ENCODE measurements at regions not wholly inside any gene's neighbourhood (a gene's known extent, or its start where the extent isn't known, plus 50 kb on each side); places are given as distances from the start of the nearest gene placed in this dataset.

DNA sequence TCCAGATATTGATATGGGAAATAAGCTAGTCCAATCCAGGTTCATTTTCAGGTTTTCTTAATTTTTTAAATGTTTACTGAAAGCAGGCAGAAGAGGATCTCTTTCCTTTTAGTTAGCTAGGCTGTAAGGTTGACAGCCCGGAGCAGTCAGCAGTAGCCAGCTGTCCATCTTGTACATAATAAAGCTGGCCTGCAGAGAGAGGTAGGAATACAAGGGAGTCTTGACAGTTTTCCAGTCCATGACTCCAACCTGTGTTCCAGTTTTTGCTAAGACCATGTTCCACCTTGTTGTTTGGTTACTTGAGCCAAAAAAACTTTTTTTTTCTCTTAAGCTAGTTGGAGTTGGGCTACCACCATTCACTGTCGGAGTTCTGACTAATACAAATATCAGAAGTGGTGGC, 402.7 kb upstream of the TEX13C start:
- no peak for ATAC-seq
- no peak for TF ChIP-seq ZFP30 (CRISPR knock-in tag; IDR thresholded peaks at IDR 0.05)
- TF ChIP-seq BACH2 (CRISPR knock-in tag; IDR thresholded peaks at IDR 0.05; ENCODE audit: borderline replicate concordance): no peak
- TF ChIP-seq ARNTL (CRISPR knock-in tag; IDR thresholded peaks at IDR 0.05; ENCODE audit: borderline replicate concordance, low read depth): no peak
- no peak for TF ChIP-seq TOX (CRISPR knock-in tag; IDR thresholded peaks at IDR 0.05; ENCODE audit: borderline replicate concordance)
- no peak for TF ChIP-seq ZC3H10 (CRISPR knock-in tag; IDR thresholded peaks at IDR 0.05)
- TF ChIP-seq, protein P1, sequence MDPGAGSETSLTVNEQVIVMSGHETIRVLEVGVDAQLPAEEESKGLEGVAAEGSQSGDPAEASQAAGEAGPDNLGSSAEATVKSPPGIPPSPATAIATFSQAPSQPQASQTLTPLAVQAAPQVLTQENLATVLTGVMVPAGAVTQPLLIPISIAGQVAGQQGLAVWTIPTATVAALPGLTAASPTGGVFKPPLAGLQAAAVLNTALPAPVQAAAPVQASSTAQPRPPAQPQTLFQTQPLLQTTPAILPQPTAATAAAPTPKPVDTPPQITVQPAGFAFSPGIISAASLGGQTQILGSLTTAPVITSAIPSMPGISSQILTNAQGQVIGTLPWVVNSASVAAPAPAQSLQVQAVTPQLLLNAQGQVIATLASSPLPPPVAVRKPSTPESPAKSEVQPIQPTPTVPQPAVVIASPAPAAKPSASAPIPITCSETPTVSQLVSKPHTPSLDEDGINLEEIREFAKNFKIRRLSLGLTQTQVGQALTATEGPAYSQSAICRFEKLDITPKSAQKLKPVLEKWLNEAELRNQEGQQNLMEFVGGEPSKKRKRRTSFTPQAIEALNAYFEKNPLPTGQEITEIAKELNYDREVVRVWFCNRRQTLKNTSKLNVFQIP (CRISPR knock-in tag; IDR thresholded peaks at IDR 0.05; ENCODE audit: borderline replicate concordance, low read depth): no peak
- no peak for TF ChIP-seq ESRRG (CRISPR knock-in tag; IDR thresholded peaks at IDR 0.05)
- TF ChIP-seq ZNF70 (CRISPR knock-in tag; IDR thresholded peaks at IDR 0.05): no peak
- TF ChIP-seq CSDC2 (CRISPR knock-in tag; IDR thresholded peaks at IDR 0.05): no peak
- no peak for TF ChIP-seq TCF4 (CRISPR knock-in tag; IDR thresholded peaks at IDR 0.05; ENCODE audit: borderline replicate concordance)
- TF ChIP-seq PPARA (CRISPR knock-in tag; IDR thresholded peaks at IDR 0.05; ENCODE audit: borderline replicate concordance): no peak
- TF ChIP-seq, protein P2, sequence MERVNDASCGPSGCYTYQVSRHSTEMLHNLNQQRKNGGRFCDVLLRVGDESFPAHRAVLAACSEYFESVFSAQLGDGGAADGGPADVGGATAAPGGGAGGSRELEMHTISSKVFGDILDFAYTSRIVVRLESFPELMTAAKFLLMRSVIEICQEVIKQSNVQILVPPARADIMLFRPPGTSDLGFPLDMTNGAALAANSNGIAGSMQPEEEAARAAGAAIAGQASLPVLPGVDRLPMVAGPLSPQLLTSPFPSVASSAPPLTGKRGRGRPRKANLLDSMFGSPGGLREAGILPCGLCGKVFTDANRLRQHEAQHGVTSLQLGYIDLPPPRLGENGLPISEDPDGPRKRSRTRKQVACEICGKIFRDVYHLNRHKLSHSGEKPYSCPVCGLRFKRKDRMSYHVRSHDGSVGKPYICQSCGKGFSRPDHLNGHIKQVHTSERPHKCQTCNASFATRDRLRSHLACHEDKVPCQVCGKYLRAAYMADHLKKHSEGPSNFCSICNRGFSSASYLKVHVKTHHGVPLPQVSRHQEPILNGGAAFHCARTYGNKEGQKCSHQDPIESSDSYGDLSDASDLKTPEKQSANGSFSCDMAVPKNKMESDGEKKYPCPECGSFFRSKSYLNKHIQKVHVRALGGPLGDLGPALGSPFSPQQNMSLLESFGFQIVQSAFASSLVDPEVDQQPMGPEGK (CRISPR knock-in tag; IDR thresholded peaks at IDR 0.05; ENCODE audit: borderline replicate concordance): no peak
- no peak for TF ChIP-seq ZFP3 (CRISPR knock-in tag; IDR thresholded peaks at IDR 0.05)
- TF ChIP-seq, protein P3, sequence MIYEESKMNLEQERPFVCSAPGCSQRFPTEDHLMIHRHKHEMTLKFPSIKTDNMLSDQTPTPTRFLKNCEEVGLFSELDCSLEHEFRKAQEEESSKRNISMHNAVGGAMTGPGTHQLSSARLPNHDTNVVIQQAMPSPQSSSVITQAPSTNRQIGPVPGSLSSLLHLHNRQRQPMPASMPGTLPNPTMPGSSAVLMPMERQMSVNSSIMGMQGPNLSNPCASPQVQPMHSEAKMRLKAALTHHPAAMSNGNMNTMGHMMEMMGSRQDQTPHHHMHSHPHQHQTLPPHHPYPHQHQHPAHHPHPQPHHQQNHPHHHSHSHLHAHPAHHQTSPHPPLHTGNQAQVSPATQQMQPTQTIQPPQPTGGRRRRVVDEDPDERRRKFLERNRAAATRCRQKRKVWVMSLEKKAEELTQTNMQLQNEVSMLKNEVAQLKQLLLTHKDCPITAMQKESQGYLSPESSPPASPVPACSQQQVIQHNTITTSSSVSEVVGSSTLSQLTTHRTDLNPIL (CRISPR knock-in tag; IDR thresholded peaks at IDR 0.05; ENCODE audit: low read depth): no peak

DNA sequence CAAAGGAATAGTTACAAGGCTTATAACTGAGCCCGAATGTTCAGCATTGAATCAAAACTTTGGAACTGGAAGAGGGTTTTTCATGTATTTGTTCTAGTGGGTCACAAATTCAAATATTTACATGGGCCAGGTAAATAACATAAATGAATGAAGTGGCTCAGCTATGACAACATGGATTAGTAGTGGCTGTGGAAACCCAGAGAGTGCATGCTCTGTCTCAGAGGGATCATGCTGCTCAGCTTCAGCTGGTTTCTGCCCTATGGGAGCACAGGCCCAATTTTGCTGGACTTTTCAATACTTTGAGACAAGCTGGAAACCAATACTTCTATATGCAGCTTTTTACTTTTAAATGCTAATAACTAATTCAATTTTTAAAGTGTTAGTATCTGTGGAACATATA, 394.0 kb upstream of the TEX13C start:
- no peak for ATAC-seq

DNA sequence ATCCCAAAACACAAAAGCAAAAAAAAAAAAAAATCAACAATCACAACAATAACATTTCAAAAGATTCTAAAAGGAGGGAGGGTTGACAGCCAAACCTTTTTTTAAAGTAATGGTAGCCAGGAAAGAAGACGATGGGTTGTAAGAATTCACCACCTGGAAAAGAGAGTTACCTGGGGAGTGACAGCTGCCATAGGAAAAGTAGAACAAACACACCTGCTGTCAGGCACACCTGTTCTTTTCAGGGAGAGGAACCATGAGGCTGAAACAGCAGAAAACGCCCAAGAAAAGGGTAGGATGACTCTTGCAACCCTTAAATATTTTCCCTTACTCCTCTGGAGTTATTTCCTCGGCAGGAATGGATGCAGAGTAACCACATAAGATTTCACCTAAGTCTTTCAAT, 388.4 kb upstream of the TEX13C start:
- no peak for ATAC-seq
- no peak for TF ChIP-seq ARNTL (CRISPR knock-in tag; IDR thresholded peaks at IDR 0.05; ENCODE audit: borderline replicate concordance, low read depth)
- no peak for TF ChIP-seq ZNF565 (CRISPR knock-in tag; conservative IDR thresholded peaks at IDR 0.05; ENCODE audit: low read depth)
- no peak for TF ChIP-seq PPARA (CRISPR knock-in tag; IDR thresholded peaks at IDR 0.05; ENCODE audit: borderline replicate concordance)
- no peak for TF ChIP-seq BACH2 (CRISPR knock-in tag; IDR thresholded peaks at IDR 0.05; ENCODE audit: borderline replicate concordance)
- no peak for TF ChIP-seq OSR1 (CRISPR knock-in tag; IDR thresholded peaks at IDR 0.05)
- no peak for TF ChIP-seq ZFP30 (CRISPR knock-in tag; IDR thresholded peaks at IDR 0.05)
- TF ChIP-seq, protein P2 (CRISPR knock-in tag; IDR thresholded peaks at IDR 0.05; ENCODE audit: borderline replicate concordance): no peak
- TF ChIP-seq SNAI2 (CRISPR knock-in tag; IDR thresholded peaks at IDR 0.05): no peak
- TF ChIP-seq RARB (CRISPR knock-in tag; IDR thresholded peaks at IDR 0.05): no peak
- TF ChIP-seq ISL1 (CRISPR knock-in tag; IDR thresholded peaks at IDR 0.05): no peak
- TF ChIP-seq ZNF70 (CRISPR knock-in tag; IDR thresholded peaks at IDR 0.05): no peak
- TF ChIP-seq CSDC2 (CRISPR knock-in tag; IDR thresholded peaks at IDR 0.05): no peak
- TF ChIP-seq, protein P4, sequence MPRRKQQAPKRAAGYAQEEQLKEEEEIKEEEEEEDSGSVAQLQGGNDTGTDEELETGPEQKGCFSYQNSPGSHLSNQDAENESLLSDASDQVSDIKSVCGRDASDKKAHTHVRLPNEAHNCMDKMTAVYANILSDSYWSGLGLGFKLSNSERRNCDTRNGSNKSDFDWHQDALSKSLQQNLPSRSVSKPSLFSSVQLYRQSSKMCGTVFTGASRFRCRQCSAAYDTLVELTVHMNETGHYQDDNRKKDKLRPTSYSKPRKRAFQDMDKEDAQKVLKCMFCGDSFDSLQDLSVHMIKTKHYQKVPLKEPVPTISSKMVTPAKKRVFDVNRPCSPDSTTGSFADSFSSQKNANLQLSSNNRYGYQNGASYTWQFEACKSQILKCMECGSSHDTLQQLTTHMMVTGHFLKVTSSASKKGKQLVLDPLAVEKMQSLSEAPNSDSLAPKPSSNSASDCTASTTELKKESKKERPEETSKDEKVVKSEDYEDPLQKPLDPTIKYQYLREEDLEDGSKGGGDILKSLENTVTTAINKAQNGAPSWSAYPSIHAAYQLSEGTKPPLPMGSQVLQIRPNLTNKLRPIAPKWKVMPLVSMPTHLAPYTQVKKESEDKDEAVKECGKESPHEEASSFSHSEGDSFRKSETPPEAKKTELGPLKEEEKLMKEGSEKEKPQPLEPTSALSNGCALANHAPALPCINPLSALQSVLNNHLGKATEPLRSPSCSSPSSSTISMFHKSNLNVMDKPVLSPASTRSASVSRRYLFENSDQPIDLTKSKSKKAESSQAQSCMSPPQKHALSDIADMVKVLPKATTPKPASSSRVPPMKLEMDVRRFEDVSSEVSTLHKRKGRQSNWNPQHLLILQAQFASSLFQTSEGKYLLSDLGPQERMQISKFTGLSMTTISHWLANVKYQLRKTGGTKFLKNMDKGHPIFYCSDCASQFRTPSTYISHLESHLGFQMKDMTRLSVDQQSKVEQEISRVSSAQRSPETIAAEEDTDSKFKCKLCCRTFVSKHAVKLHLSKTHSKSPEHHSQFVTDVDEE (CRISPR knock-in tag; IDR thresholded peaks at IDR 0.05): no peak
- TF ChIP-seq GLIS3 (CRISPR knock-in tag; IDR thresholded peaks at IDR 0.05): no peak

More for the DNA sequence above, 394.0 kb upstream of the TEX13C start:
- TF ChIP-seq, protein P3 (CRISPR knock-in tag; IDR thresholded peaks at IDR 0.05; ENCODE audit: low read depth): no peak
- TF ChIP-seq ZNF70 (CRISPR knock-in tag; IDR thresholded peaks at IDR 0.05): no peak
- TF ChIP-seq, protein P1 (CRISPR knock-in tag; IDR thresholded peaks at IDR 0.05; ENCODE audit: borderline replicate concordance, low read depth): no peak
- no peak for TF ChIP-seq BACH2 (CRISPR knock-in tag; IDR thresholded peaks at IDR 0.05; ENCODE audit: borderline replicate concordance)
- TF ChIP-seq ARNTL (CRISPR knock-in tag; IDR thresholded peaks at IDR 0.05; ENCODE audit: borderline replicate concordance, low read depth): no peak
- no peak for TF ChIP-seq ZFP3 (CRISPR knock-in tag; IDR thresholded peaks at IDR 0.05)
- TF ChIP-seq RARB (CRISPR knock-in tag; IDR thresholded peaks at IDR 0.05): no peak
- no peak for TF ChIP-seq TOX (CRISPR knock-in tag; IDR thresholded peaks at IDR 0.05; ENCODE audit: borderline replicate concordance)
- no peak for TF ChIP-seq OSR1 (CRISPR knock-in tag; IDR thresholded peaks at IDR 0.05)
- TF ChIP-seq ZNF8 (CRISPR knock-in tag; IDR thresholded peaks at IDR 0.05): no peak
